H9 (cell line): ENCODE measurements at regions not wholly inside any gene's neighbourhood (a gene's known extent, or its start where the extent isn't known, plus 50 kb on each side); places are given as distances from the start of the nearest gene placed in this dataset.

ENCODE experiments used
- DNase-seq: peaks from one replicate; pipeline ENCODE4 v3.0.0-alpha.2; 2017
- H2AFZ ChIP-seq: one replicate; pipeline ENCODE4 v1.6.1; 2013; ENCODE audit warnings: mild to moderate bottlenecking, low read length, control low read depth, moderate library complexity
- H2AK5ac ChIP-seq: 2 replicates; pipeline ENCODE4 v1.6.1; 2013; ENCODE audit warnings: low read length, control low read depth, mixed read lengths; ENCODE audit not compliant: insufficient read length
- H2BK120ac ChIP-seq: one replicate; pipeline ENCODE4 v1.6.1; 2013; ENCODE audit warnings: low read depth, mild to moderate bottlenecking, low read length, control low read depth, inconsistent platforms; ENCODE audit not compliant: poor library complexity, severe bottlenecking
- H2BK12ac ChIP-seq: 2 replicates; pipeline ENCODE4 v1.6.1; 2013; ENCODE audit warnings: low read length, control low read depth, mixed read lengths, low read depth; ENCODE audit not compliant: insufficient read length
- H2BK15ac ChIP-seq: 2 replicates; pipeline ENCODE4 v1.6.1; 2013; ENCODE audit warnings: low read depth, low read length, control low read depth
- H2BK20ac ChIP-seq: one replicate; pipeline ENCODE4 v1.6.1; 2013; ENCODE audit warnings: low read depth, mild to moderate bottlenecking, low read length, control low read depth, inconsistent platforms; ENCODE audit not compliant: poor library complexity, severe bottlenecking
- H2BK5ac ChIP-seq: 2 replicates; pipeline ENCODE4 v1.6.1; 2013; ENCODE audit warnings: low read length, control low read depth, mixed read lengths; ENCODE audit not compliant: insufficient read length
- H3K14ac ChIP-seq: 2 replicates; pipeline ENCODE4 v1.6.1; 2013; ENCODE audit warnings: low read length, control low read depth; ENCODE audit not compliant: insufficient read depth
- H3K18ac ChIP-seq: 2 replicates; pipeline ENCODE4 v1.6.1; 2013; ENCODE audit warnings: low read depth, mild to moderate bottlenecking, mixed read lengths, low read length, control low read depth; ENCODE audit not compliant: insufficient read length
- H3K23ac ChIP-seq: 2 replicates; pipeline ENCODE4 v1.6.1; 2013; ENCODE audit warnings: low read length, control low read depth, mixed read lengths, low read depth; ENCODE audit not compliant: insufficient read length
- H3K23me2 ChIP-seq: 2 replicates; pipeline ENCODE4 v1.6.1; 2013; ENCODE audit warnings: low read depth, mild to moderate bottlenecking, mixed read lengths, low read length, control low read depth; ENCODE audit not compliant: insufficient read length, poor library complexity, severe bottlenecking
- H3K27ac ChIP-seq: 2 replicates; pipeline ENCODE4 v1.5.1; 2013; ENCODE audit warnings: low read length, control low read depth, mixed read lengths, low read depth; ENCODE audit not compliant: insufficient read length
- H3K27me3 ChIP-seq: 2 replicates; pipeline ENCODE4 v1.6.1; 2013; ENCODE audit warnings: low read length, control low read depth, inconsistent platforms; ENCODE audit not compliant: insufficient read depth
- H3K4ac ChIP-seq: 2 replicates; pipeline ENCODE4 v1.6.1; 2013; ENCODE audit warnings: low read depth, mild to moderate bottlenecking, control low read depth, inconsistent platforms, low read length, moderate library complexity
- H3K4me1 ChIP-seq: 2 replicates; pipeline ENCODE4 v1.6.1; 2013; ENCODE audit warnings: low read length, control low read depth, inconsistent platforms; ENCODE audit not compliant: insufficient read depth
- H3K4me2 ChIP-seq: 2 replicates; pipeline ENCODE4 v1.6.1; 2013; ENCODE audit warnings: low read length, control low read depth, mixed read lengths; ENCODE audit not compliant: insufficient read length, insufficient read depth
- H3K56ac ChIP-seq: 2 replicates; pipeline ENCODE4 v1.6.1; 2013; ENCODE audit warnings: low read depth, mild to moderate bottlenecking, mixed read lengths, low read length, control low read depth; ENCODE audit not compliant: insufficient read length
- H3K79me1 ChIP-seq: 2 replicates; pipeline ENCODE4 v1.6.1; 2013; ENCODE audit warnings: low read depth, mild to moderate bottlenecking, moderate library complexity, low read length, control low read depth, inconsistent platforms; ENCODE audit not compliant: insufficient read depth, poor library complexity, severe bottlenecking
- H3K79me2 ChIP-seq: 2 replicates; pipeline ENCODE4 v1.6.1; 2013; ENCODE audit warnings: low read length, control low read depth, inconsistent platforms; ENCODE audit not compliant: insufficient read depth
- H3K9ac ChIP-seq: 2 replicates; pipeline ENCODE4 v1.6.1; 2013; ENCODE audit warnings: low read length, control low read depth, mixed read lengths; ENCODE audit not compliant: insufficient read length; ENCODE audit errors: extremely low read depth
- H3K9me3 ChIP-seq: one replicate; pipeline ENCODE4 v1.6.1; 2013; ENCODE audit warnings: low read depth, low read length, inconsistent platforms; ENCODE audit not compliant: control insufficient read depth
- H3T11ph ChIP-seq: one replicate; pipeline ENCODE4 v1.6.1; 2013; ENCODE audit warnings: mild to moderate bottlenecking, low read length, control low read depth, inconsistent platforms
- H4K20me1 ChIP-seq: one replicate; pipeline ENCODE4 v1.6.1; 2013; ENCODE audit not compliant: control insufficient read depth, insufficient read length, insufficient read depth
- H4K5ac ChIP-seq: 2 replicates; pipeline ENCODE4 v1.6.1; 2013; ENCODE audit warnings: low read depth, mild to moderate bottlenecking, mixed read lengths, low read length, control low read depth; ENCODE audit not compliant: insufficient read length
- H4K8ac ChIP-seq: replicated peaks from 2 replicates; pipeline ENCODE4 v1.6.1; 2013; ENCODE audit warnings: low read length, control low read depth, mixed read lengths, low read depth; ENCODE audit not compliant: insufficient read length
- H4K91ac ChIP-seq: 2 replicates; pipeline ENCODE4 v1.6.1; 2013; ENCODE audit warnings: low read depth, mild to moderate bottlenecking, moderate library complexity, mixed read lengths, low read length, control low read depth; ENCODE audit not compliant: insufficient read length
- H3K27ac Mint-ChIP-seq, 3 experiments: 2 replicates in 2 of 3; 3 replicates in 1 of 3; pipeline ENCODE4 v1.8.0; 2020 to 2021; ENCODE audit warnings: mixed read lengths in 3 of 3, mild to moderate bottlenecking in 1 of 3, moderate library complexity in 1 of 3
- H3K27me3 Mint-ChIP-seq: 2 replicates; pipeline ENCODE4 v1.8.0; 2021; ENCODE audit warnings: low read depth, mild to moderate bottlenecking, moderate library complexity, mixed read lengths
- H3K36me3 Mint-ChIP-seq, 3 experiments: 2 replicates in 2 of 3; 3 replicates in 1 of 3; pipeline ENCODE4 v1.8.0; 2020 to 2021; ENCODE audit warnings: low read depth in 3 of 3, mixed read lengths in 3 of 3; ENCODE audit not compliant: insufficient read depth in 1 of 3
- H3K4me1 Mint-ChIP-seq, 2 experiments: 2 replicates each; pipeline ENCODE4 v1.8.0; 2020; ENCODE audit warnings: mixed read lengths in 2 of 2
- H3K4me3 Mint-ChIP-seq, 2 experiments: 2 replicates in 1 of 2; 3 replicates in 1 of 2; pipeline ENCODE4 v1.8.0; 2020 to 2021; ENCODE audit warnings: mild to moderate bottlenecking in 2 of 2, mixed read lengths in 2 of 2, moderate library complexity in 1 of 2
- H3K9me3 Mint-ChIP-seq, 2 experiments: 2 replicates in 1 of 2; 3 replicates in 1 of 2; pipeline ENCODE4 v1.8.0; 2020; ENCODE audit warnings: mild to moderate bottlenecking in 2 of 2, mixed read lengths in 2 of 2, moderate library complexity in 1 of 2
- WGBS: extraction: QIAGEN DNeasy Blood & Tissue Kit; methylation state at CpG from one replicate; pipeline ENCODE4 v1.1.7; 2013; ENCODE audit warnings: missing lambda C conversion rate, low lambda C conversion rate, mixed read lengths; ENCODE audit not compliant: insufficient read length; ENCODE audit errors: extremely low coverage; 5-methylcytosine and 5-hydroxymethylcytosine counted together
- TF ChIP-seq, protein P1 (sequence below): fragments of 200-600 bp; sonication (generic); conservative IDR thresholded peaks from 3 replicates; pipeline ENCODE4 v1.8.0; 2021; ENCODE audit warnings: antibody characterized with exemption, mild to moderate bottlenecking

DNA sequence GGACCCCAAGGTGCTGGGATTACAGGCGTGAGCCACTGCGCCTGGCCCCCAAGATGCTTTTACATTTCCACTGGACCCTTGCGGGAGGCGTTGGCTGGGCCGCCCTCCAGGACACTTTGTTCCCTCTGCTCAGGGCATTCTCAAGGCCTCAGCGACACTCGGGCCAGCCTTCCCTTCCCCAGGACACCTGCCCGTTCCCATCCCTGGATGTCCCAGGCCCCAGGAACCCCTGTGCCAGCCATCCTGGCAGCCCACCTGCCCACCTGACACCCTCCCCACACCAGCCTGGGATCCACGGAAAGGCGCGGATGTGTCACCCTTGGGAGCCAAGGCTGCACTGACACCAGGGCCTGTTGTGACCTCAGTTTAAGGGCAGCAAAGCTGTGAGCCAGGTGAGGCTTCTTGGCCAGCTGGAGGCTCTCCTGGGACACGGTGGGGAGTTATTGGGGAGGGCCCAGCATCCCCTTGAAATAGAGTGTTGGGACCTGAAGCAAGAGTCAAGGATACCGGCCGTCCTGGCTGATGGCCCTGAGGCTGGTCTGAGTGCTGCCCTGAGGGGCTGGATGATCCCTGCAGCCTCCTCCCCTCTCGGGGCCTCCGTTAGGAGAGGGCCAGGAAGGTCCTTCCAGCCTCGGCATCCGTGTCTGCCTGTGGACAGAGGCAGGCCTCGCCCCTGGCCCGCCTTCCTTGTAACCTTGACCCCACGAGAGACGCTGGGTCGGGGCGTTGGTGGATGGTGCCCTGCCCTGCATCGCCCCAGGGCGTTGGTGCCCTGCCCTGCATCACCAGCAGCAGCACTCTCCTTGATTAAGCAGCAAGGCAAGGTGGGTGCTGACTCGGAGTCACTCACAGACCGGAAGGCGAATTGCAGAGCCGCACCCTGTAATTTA, 84.2 kb upstream of the BHLHE23 start:
- no peak overlapping the region for H3K18ac ChIP-seq
- no peaks in the 10 kb centered on the region for H3K23me2 ChIP-seq
- H2AFZ ChIP-seq = no peak overlapping the region
- Mint-ChIP-seq H3K9me3 (no peaks in the 10 kb centered on the region; a peak in 1 of 5 replicates), H3K36me3 (no peaks in the 10 kb centered on the region), H3K4me1 (no peaks in the 10 kb centered on the region), H3K4me3 (no peak overlapping the region), H3K27ac (no peak overlapping the region), H3K27me3 (peaks cover 14% of the 10 kb centered on the region)
- no peak overlapping the region for H4K8ac ChIP-seq
- H4K20me1 ChIP-seq = no peaks in the 10 kb centered on the region
- H3K27ac ChIP-seq = no peak overlapping the region
- no peaks in the 10 kb centered on the region for H3K27me3 ChIP-seq
- H3K4ac ChIP-seq = no peak overlapping the region
- no peaks in the 10 kb centered on the region for H3K79me1 ChIP-seq
- no peak overlapping the region for H2BK15ac ChIP-seq
- no peaks in the 10 kb centered on the region for H3K9me3 ChIP-seq
- H2BK120ac ChIP-seq = no peak overlapping the region
- no peaks in the 10 kb centered on the region for H3K4me1 ChIP-seq
- TF ChIP-seq, protein P1, sequence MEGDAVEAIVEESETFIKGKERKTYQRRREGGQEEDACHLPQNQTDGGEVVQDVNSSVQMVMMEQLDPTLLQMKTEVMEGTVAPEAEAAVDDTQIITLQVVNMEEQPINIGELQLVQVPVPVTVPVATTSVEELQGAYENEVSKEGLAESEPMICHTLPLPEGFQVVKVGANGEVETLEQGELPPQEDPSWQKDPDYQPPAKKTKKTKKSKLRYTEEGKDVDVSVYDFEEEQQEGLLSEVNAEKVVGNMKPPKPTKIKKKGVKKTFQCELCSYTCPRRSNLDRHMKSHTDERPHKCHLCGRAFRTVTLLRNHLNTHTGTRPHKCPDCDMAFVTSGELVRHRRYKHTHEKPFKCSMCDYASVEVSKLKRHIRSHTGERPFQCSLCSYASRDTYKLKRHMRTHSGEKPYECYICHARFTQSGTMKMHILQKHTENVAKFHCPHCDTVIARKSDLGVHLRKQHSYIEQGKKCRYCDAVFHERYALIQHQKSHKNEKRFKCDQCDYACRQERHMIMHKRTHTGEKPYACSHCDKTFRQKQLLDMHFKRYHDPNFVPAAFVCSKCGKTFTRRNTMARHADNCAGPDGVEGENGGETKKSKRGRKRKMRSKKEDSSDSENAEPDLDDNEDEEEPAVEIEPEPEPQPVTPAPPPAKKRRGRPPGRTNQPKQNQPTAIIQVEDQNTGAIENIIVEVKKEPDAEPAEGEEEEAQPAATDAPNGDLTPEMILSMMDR = no peak
- H2BK12ac ChIP-seq = no peak overlapping the region
- no peaks in the 10 kb centered on the region for H3K79me2 ChIP-seq
- no CpG with 5 or more reads among the region's 30 CpGs for WGBS
- H2BK20ac ChIP-seq = no peak overlapping the region
- H4K91ac ChIP-seq = no peak overlapping the region
- DNase-seq = peak; percentile 24
- no peak overlapping the region for H2BK5ac ChIP-seq
- H3T11ph ChIP-seq = no peak overlapping the region
- H3K23ac ChIP-seq = no peak overlapping the region
- no peak overlapping the region for H3K56ac ChIP-seq
- no peak overlapping the region for H3K14ac ChIP-seq
- H4K5ac ChIP-seq = no peak overlapping the region
- H3K9ac ChIP-seq = no peak overlapping the region
- H2AK5ac ChIP-seq = no peak overlapping the region
- H3K4me2 ChIP-seq = no peak overlapping the region
